Peyer's patch (tissue), 4 donors: ENCODE measurements at regions not wholly inside any gene's neighbourhood (a gene's known extent, or its start where the extent isn't known, plus 50 kb on each side); places are given as distances from the start of the nearest gene placed in this dataset.

Experiments
- DNase-seq, 3 donors: peaks; one replicate each; pipeline ENCODE4 v3.0.0-alpha.2; 2017 to 2019
- H3K27ac ChIP-seq, 4 donors: fragments of 200-600 bp; sonication (generic); one replicate each; pipeline ENCODE4 v1.5.1; 2016 to 2019
- H3K27me3 ChIP-seq, 2 donors: fragments of 200-600 bp; sonication (generic); one replicate each; pipeline ENCODE4 v1.5.1; 2019
- H3K36me3 ChIP-seq, 3 donors: fragments of 200-600 bp; sonication (generic); one replicate each; pipeline ENCODE4 v1.5.1; 2016 to 2019
- H3K4me1 ChIP-seq, 4 donors: fragments of 200-600 bp; sonication (generic); one replicate each; pipeline ENCODE4 v1.5.1; 2016 to 2019
- H3K4me3 ChIP-seq, 4 donors: fragments of 200-600 bp; sonication (generic); 1 replicate in 3 of 4; 2 replicates in 1 of 4; pipeline ENCODE4 v1.5.1; 2016 to 2019; ENCODE audit warnings: mild to moderate bottlenecking in 1 of 4
- H3K9me3 ChIP-seq, 4 donors: fragments of 200-600 bp; sonication (generic); one replicate each; pipeline ENCODE4 v1.5.1; 2016 to 2019; ENCODE audit warnings: mild to moderate bottlenecking in 1 of 4
- CTCF ChIP-seq, 6 experiments: fragments of 450-650 bp in 4 of 6; fragments of 200-600 bp in 2 of 6; sonication (generic) in 1 of 6; IDR thresholded peaks; one replicate each; pipeline ENCODE4 v1.5.1; 2017 to 2019; ENCODE audit warnings: antibody characterized with exemption in 6 of 6, mild to moderate bottlenecking in 3 of 6, moderate library complexity in 1 of 6
- POLR2A ChIP-seq, 2 donors: fragments of 450-650 bp; IDR thresholded peaks; one replicate each; pipeline ENCODE4 v1.5.1; 2017; ENCODE audit warnings: antibody characterized with exemption in 2 of 2, mild to moderate bottlenecking in 2 of 2, moderate library complexity in 2 of 2

GRCh38 chr14:29149798-29150197 lies 383.2 kb downstream of the FOXG1 start:
- Histone ChIP-seq H3K27ac (no peak overlapping the region), H3K36me3 (no peaks in the 10 kb centered on the region), H3K4me1 (no peaks in the 10 kb centered on the region), H3K9me3 (peaks cover 0 to 4% (median 0%) of the 10 kb centered on the region in 4 donors), H3K27me3 (no peaks in the 10 kb centered on the region), H3K4me3 (no peak overlapping the region)
- TF ChIP-seq CTCF (IDR thresholded peaks at IDR 0.05): no peak
- no peak for TF ChIP-seq POLR2A (IDR thresholded peaks at IDR 0.05)
- no peak for DNase-seq

GRCh38 chr14:29150659-29151058 lies 384.1 kb downstream of the FOXG1 start:
- no peak for TF ChIP-seq POLR2A (IDR thresholded peaks at IDR 0.05)
- Histone ChIP-seq H3K27ac (no peak overlapping the region), H3K4me3 (no peak overlapping the region)

GRCh38 chr14:29156096-29156495 lies 389.5 kb downstream of the FOXG1 start:
- H3K27me3 ChIP-seq: no peaks in the 10 kb centered on the region
- no peak overlapping the region for H3K27ac ChIP-seq
- TF ChIP-seq POLR2A (IDR thresholded peaks at IDR 0.05) (no peak), CTCF (IDR thresholded peaks at IDR 0.05) (no peak)
- no peaks in the 10 kb centered on the region for H3K9me3 ChIP-seq
- DNase-seq: no peak
- no peaks in the 10 kb centered on the region for H3K4me1 ChIP-seq
- no peak overlapping the region for H3K4me3 ChIP-seq
- no peaks in the 10 kb centered on the region for H3K36me3 ChIP-seq

More at GRCh38 chr14:29150659-29151058, 384.1 kb downstream of the FOXG1 start:
- H3K36me3 ChIP-seq: no peaks in the 10 kb centered on the region
- peaks cover 0 to 4% (median 0%) of the 10 kb centered on the region in 4 donors for H3K9me3 ChIP-seq
- H3K27me3 ChIP-seq: no peaks in the 10 kb centered on the region
- no peak for DNase-seq
- H3K4me1 ChIP-seq: no peaks in the 10 kb centered on the region

- TF ChIP-seq CTCF (IDR thresholded peaks at IDR 0.05) (no peak), POLR2A (IDR thresholded peaks at IDR 0.05) (no peak)
- Histone ChIP-seq H3K36me3 (no peaks in the 10 kb centered on the region), H3K4me1 (no peaks in the 10 kb centered on the region), H3K27me3 (no peaks in the 10 kb centered on the region), H3K27ac (no peak overlapping the region), H3K4me3 (no peak overlapping the region), H3K9me3 (no peaks in the 10 kb centered on the region)
- DNase-seq: no peak
Observed at GRCh38 chr14:29161593-29161992, 395.0 kb downstream of the FOXG1 start.

- DNase-seq: no peak
- H3K4me3 ChIP-seq: no peak overlapping the region
- H3K4me1 ChIP-seq: no peaks in the 10 kb centered on the region
- TF ChIP-seq POLR2A (IDR thresholded peaks at IDR 0.05) (no peak), CTCF (IDR thresholded peaks at IDR 0.05) (no peak)
- H3K9me3 ChIP-seq: no peaks in the 10 kb centered on the region
- H3K27me3 ChIP-seq: no peaks in the 10 kb centered on the region
- H3K36me3 ChIP-seq: no peaks in the 10 kb centered on the region
- H3K27ac ChIP-seq: no peak overlapping the region
Observed at GRCh38 chr14:29163109-29163508, 396.5 kb downstream of the FOXG1 start.

GRCh38 chr14:29165431-29165830 lies 398.8 kb downstream of the FOXG1 start:
- Histone ChIP-seq H3K27ac (no peak overlapping the region), H3K36me3 (no peaks in the 10 kb centered on the region), H3K4me1 (no peaks in the 10 kb centered on the region), H3K9me3 (no peaks in the 10 kb centered on the region), H3K4me3 (no peak overlapping the region), H3K27me3 (no peaks in the 10 kb centered on the region)
- TF ChIP-seq CTCF (IDR thresholded peaks at IDR 0.05): no peak
- no peak for TF ChIP-seq POLR2A (IDR thresholded peaks at IDR 0.05)
- no peak for DNase-seq
